Activated T-cell treated with anti-CD3 and anti-CD28 coated beads, Interleukin-2, amount 50 U/mL, for 24 hours (primary cell): ENCODE measurements at regions not wholly inside any gene's neighbourhood (a gene's known extent, or its start where the extent isn't known, plus 50 kb on each side); places are given as distances from the start of the nearest gene placed in this dataset.

ENCODE experiments used
- DNase-seq: peaks from one replicate; pipeline ENCODE4 v3.0.0-alpha.2; 2020
- H3K27ac Mint-ChIP-seq: 2 replicates; pipeline ENCODE4 v1.8.0; 2020; ENCODE audit warnings: mild to moderate bottlenecking, mixed read lengths
- H3K27me3 Mint-ChIP-seq: 2 replicates; pipeline ENCODE4 v1.8.0; 2020; ENCODE audit warnings: mixed read lengths
- H3K36me3 Mint-ChIP-seq: 2 replicates; pipeline ENCODE4 v1.8.0; 2020; ENCODE audit warnings: low read depth, mixed read lengths
- H3K4me1 Mint-ChIP-seq: 2 replicates; pipeline ENCODE4 v1.8.0; 2020; ENCODE audit warnings: low read depth, mixed read lengths
- H3K4me3 Mint-ChIP-seq: 2 replicates; pipeline ENCODE4 v1.8.0; 2020; ENCODE audit warnings: mild to moderate bottlenecking, moderate library complexity, mixed read lengths
- H3K9me3 Mint-ChIP-seq: 2 replicates; pipeline ENCODE4 v1.8.0; 2020; ENCODE audit warnings: mixed read lengths

GRCh38 chr5:5018578-5018970 lies 121.6 kb upstream of the ADAMTS16 start:
- Mint-ChIP-seq H3K9me3 (no peaks in the 10 kb centered on the region), H3K4me1 (no peaks in the 10 kb centered on the region), H3K27ac (no peak overlapping the region), H3K27me3 (no peaks in the 10 kb centered on the region), H3K36me3 (no peaks in the 10 kb centered on the region), H3K4me3 (no peak overlapping the region)
- DNase-seq: no peak

GRCh38 chr5:5021436-5021835 lies 118.7 kb upstream of the ADAMTS16 start:
- DNase-seq: no peak
- H3K27ac Mint-ChIP-seq: no peak overlapping the region
- peaks cover 6% of the 10 kb centered on the region for H3K4me1 Mint-ChIP-seq
- peaks cover 5% of the 10 kb centered on the region for H3K9me3 Mint-ChIP-seq
- H3K4me3 Mint-ChIP-seq: no peak overlapping the region
- no peaks in the 10 kb centered on the region for H3K27me3 Mint-ChIP-seq
- no peaks in the 10 kb centered on the region for H3K36me3 Mint-ChIP-seq

- no peak overlapping the region for H3K27ac Mint-ChIP-seq
- no peak overlapping the region for H3K4me3 Mint-ChIP-seq
- H3K4me1 Mint-ChIP-seq: peaks cover 6% of the 10 kb centered on the region
- no peaks in the 10 kb centered on the region for H3K36me3 Mint-ChIP-seq
- DNase-seq: no peak
- no peaks in the 10 kb centered on the region for H3K27me3 Mint-ChIP-seq
- peaks cover 7% of the 10 kb centered on the region for H3K9me3 Mint-ChIP-seq
Measured at GRCh38 chr5:5025098-5025773, 114.9 kb upstream of the ADAMTS16 start.

GRCh38 chr5:5025774-5026408 lies 114.2 kb upstream of the ADAMTS16 start:
- Mint-ChIP-seq H3K4me3 (no peak overlapping the region), H3K4me1 (peaks cover 6% of the 10 kb centered on the region), H3K36me3 (no peaks in the 10 kb centered on the region), H3K27me3 (no peaks in the 10 kb centered on the region), H3K9me3 (peaks cover 7% of the 10 kb centered on the region), H3K27ac (no peak overlapping the region)
- DNase-seq: no peak

GRCh38 chr5:5026409-5026785 lies 113.7 kb upstream of the ADAMTS16 start:
- H3K36me3 Mint-ChIP-seq: no peaks in the 10 kb centered on the region

GRCh38 chr5:5031665-5032064 lies 108.5 kb upstream of the ADAMTS16 start:
- Mint-ChIP-seq H3K9me3 (peaks cover 2% of the 10 kb centered on the region), H3K27me3 (no peaks in the 10 kb centered on the region), H3K4me1 (no peaks in the 10 kb centered on the region), H3K27ac (no peak overlapping the region), H3K4me3 (no peak overlapping the region), H3K36me3 (no peaks in the 10 kb centered on the region)
- no peak for DNase-seq

More at GRCh38 chr5:5026409-5026785, 113.7 kb upstream of the ADAMTS16 start:
- H3K27me3 Mint-ChIP-seq: no peaks in the 10 kb centered on the region
- H3K4me1 Mint-ChIP-seq: peaks cover 6% of the 10 kb centered on the region
- peaks cover 7% of the 10 kb centered on the region for H3K9me3 Mint-ChIP-seq
- H3K27ac Mint-ChIP-seq: no peak overlapping the region
- no peak overlapping the region for H3K4me3 Mint-ChIP-seq
- no peak for DNase-seq

- no peak overlapping the region for H3K4me3 Mint-ChIP-seq
- DNase-seq: no peak
Measured at GRCh38 chr5:5037674-5038073, 102.5 kb upstream of the ADAMTS16 start.

GRCh38 chr5:5039918-5040317 lies 100.2 kb upstream of the ADAMTS16 start:
- Mint-ChIP-seq H3K4me1 (no peaks in the 10 kb centered on the region), H3K4me3 (no peak overlapping the region), H3K9me3 (peaks cover 5% of the 10 kb centered on the region), H3K36me3 (no peaks in the 10 kb centered on the region), H3K27me3 (no peaks in the 10 kb centered on the region), H3K27ac (no peak overlapping the region)
- DNase-seq: no peak

More at GRCh38 chr5:5037674-5038073, 102.5 kb upstream of the ADAMTS16 start:
- H3K4me1 Mint-ChIP-seq: no peaks in the 10 kb centered on the region
- H3K9me3 Mint-ChIP-seq: peaks cover 5% of the 10 kb centered on the region
- H3K27ac Mint-ChIP-seq: no peak overlapping the region
- H3K27me3 Mint-ChIP-seq: no peaks in the 10 kb centered on the region
- H3K36me3 Mint-ChIP-seq: no peaks in the 10 kb centered on the region

- no peak overlapping the region for H3K27ac Mint-ChIP-seq
- no peaks in the 10 kb centered on the region for H3K36me3 Mint-ChIP-seq
- no peak overlapping the region for H3K4me3 Mint-ChIP-seq
- H3K27me3 Mint-ChIP-seq: no peaks in the 10 kb centered on the region
- H3K4me1 Mint-ChIP-seq: no peaks in the 10 kb centered on the region
- peaks cover 5% of the 10 kb centered on the region for H3K9me3 Mint-ChIP-seq
- no peak for DNase-seq
Measured at GRCh38 chr5:5040712-5041111, 99.4 kb upstream of the ADAMTS16 start.

GRCh38 chr5:5042806-5043205 lies 97.3 kb upstream of the ADAMTS16 start:
- Mint-ChIP-seq H3K4me3 (no peak overlapping the region), H3K9me3 (peaks cover 5% of the 10 kb centered on the region), H3K27me3 (no peaks in the 10 kb centered on the region), H3K4me1 (no peaks in the 10 kb centered on the region), H3K36me3 (no peaks in the 10 kb centered on the region), H3K27ac (no peak overlapping the region)
- DNase-seq: no peak

- H3K9me3 Mint-ChIP-seq: peaks cover 6% of the 10 kb centered on the region
- no peaks in the 10 kb centered on the region for H3K36me3 Mint-ChIP-seq
- no peak overlapping the region for H3K27ac Mint-ChIP-seq
- H3K4me1 Mint-ChIP-seq: no peaks in the 10 kb centered on the region
- no peak for DNase-seq
- no peak overlapping the region for H3K4me3 Mint-ChIP-seq
- no peaks in the 10 kb centered on the region for H3K27me3 Mint-ChIP-seq
Measured at GRCh38 chr5:5043346-5043745, 96.8 kb upstream of the ADAMTS16 start.

- no peak overlapping the region for H3K4me3 Mint-ChIP-seq
- H3K4me1 Mint-ChIP-seq: no peaks in the 10 kb centered on the region
- H3K9me3 Mint-ChIP-seq: peaks cover 3% of the 10 kb centered on the region
- no peaks in the 10 kb centered on the region for H3K27me3 Mint-ChIP-seq
- H3K36me3 Mint-ChIP-seq: no peaks in the 10 kb centered on the region
- H3K27ac Mint-ChIP-seq: no peak overlapping the region
- no peak for DNase-seq
Measured at GRCh38 chr5:5044247-5044840, 95.8 kb upstream of the ADAMTS16 start.

GRCh38 chr5:5046680-5047502 lies 93.2 kb upstream of the ADAMTS16 start:
- no peak overlapping the region for H3K27ac Mint-ChIP-seq
- H3K27me3 Mint-ChIP-seq: no peaks in the 10 kb centered on the region
- no peak for DNase-seq
- H3K4me3 Mint-ChIP-seq: no peak overlapping the region
- H3K9me3 Mint-ChIP-seq: peaks cover 3% of the 10 kb centered on the region
- H3K4me1 Mint-ChIP-seq: no peaks in the 10 kb centered on the region
- H3K36me3 Mint-ChIP-seq: no peaks in the 10 kb centered on the region

GRCh38 chr5:5050801-5051200 lies 89.3 kb upstream of the ADAMTS16 start:
- Mint-ChIP-seq H3K4me1 (no peaks in the 10 kb centered on the region), H3K36me3 (no peaks in the 10 kb centered on the region), H3K9me3 (peaks cover 3% of the 10 kb centered on the region), H3K27me3 (no peaks in the 10 kb centered on the region), H3K4me3 (no peak overlapping the region), H3K27ac (no peak overlapping the region)
- no peak for DNase-seq
